PFSK-1 (cell line): ENCODE measurements at regions not wholly inside any gene's neighbourhood (a gene's known extent, or its start where the extent isn't known, plus 50 kb on each side); places are given as distances from the start of the nearest gene placed in this dataset.

Experiments
- POLR2AphosphoS5 ChIP-seq: IDR thresholded peaks from 2 replicates; pipeline ENCODE4 v1.6.1; 2012; ENCODE audit warnings: low read depth, mild to moderate bottlenecking, control low read depth, low read length, moderate library complexity
- SIN3A ChIP-seq: IDR thresholded peaks from 2 replicates; pipeline ENCODE4 v1.6.1; 2012; ENCODE audit warnings: mild to moderate bottlenecking, low read length, moderate library complexity, borderline replicate concordance; ENCODE audit not compliant: insufficient read depth
- TF ChIP-seq, protein P1 (sequence below), 2 experiments: IDR thresholded peaks; 2 replicates each; pipeline versions ENCODE4 v1.6.1 to v1.8.0; 2011 to 2012; ENCODE audit warnings: low read depth in 2 of 2, low read length in 2 of 2, control low read depth in 1 of 2, inconsistent platforms in 1 of 2, mild to moderate bottlenecking in 1 of 2, moderate library complexity in 1 of 2; ENCODE audit not compliant: insufficient read depth in 1 of 2

DNA sequence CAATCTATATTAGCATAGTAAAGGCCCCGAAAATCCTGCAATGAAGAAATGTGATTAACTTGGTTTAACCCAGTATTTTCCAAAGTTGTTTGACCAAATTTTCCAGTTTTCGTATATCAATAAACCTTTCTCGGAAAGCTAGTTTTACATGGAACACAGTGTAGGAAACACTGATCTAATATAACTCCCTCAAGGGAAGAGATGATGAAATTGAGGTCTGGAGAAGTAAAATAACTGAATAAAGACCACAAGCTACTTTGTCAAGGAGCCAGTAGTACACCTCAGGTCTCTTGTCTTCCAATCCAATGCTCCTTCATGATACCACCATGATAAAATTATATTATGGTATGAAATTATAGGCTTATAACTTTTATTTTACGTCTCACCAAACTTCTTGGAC is 118.1 kb upstream of the TARS1 start:
- TF ChIP-seq, protein P1, sequence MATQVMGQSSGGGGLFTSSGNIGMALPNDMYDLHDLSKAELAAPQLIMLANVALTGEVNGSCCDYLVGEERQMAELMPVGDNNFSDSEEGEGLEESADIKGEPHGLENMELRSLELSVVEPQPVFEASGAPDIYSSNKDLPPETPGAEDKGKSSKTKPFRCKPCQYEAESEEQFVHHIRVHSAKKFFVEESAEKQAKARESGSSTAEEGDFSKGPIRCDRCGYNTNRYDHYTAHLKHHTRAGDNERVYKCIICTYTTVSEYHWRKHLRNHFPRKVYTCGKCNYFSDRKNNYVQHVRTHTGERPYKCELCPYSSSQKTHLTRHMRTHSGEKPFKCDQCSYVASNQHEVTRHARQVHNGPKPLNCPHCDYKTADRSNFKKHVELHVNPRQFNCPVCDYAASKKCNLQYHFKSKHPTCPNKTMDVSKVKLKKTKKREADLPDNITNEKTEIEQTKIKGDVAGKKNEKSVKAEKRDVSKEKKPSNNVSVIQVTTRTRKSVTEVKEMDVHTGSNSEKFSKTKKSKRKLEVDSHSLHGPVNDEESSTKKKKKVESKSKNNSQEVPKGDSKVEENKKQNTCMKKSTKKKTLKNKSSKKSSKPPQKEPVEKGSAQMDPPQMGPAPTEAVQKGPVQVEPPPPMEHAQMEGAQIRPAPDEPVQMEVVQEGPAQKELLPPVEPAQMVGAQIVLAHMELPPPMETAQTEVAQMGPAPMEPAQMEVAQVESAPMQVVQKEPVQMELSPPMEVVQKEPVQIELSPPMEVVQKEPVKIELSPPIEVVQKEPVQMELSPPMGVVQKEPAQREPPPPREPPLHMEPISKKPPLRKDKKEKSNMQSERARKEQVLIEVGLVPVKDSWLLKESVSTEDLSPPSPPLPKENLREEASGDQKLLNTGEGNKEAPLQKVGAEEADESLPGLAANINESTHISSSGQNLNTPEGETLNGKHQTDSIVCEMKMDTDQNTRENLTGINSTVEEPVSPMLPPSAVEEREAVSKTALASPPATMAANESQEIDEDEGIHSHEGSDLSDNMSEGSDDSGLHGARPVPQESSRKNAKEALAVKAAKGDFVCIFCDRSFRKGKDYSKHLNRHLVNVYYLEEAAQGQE (IDR thresholded peaks at IDR 0.05; ENCODE audit: insufficient read depth in 1 of 2, low read depth in 2 of 2, low read length in 2 of 2): no peak
- no peak for TF ChIP-seq SIN3A
- TF ChIP-seq POLR2AphosphoS5: no peak
